Right lobe of liver (tissue), 4 donors: ENCODE measurements at regions not wholly inside any gene's neighbourhood (a gene's known extent, or its start where the extent isn't known, plus 50 kb on each side); places are given as distances from the start of the nearest gene placed in this dataset.

Experiments
- POLR2A ChIP-seq: fragments of 450-650 bp; IDR thresholded peaks from one replicate; pipeline ENCODE4 v1.6.1; 2017; ENCODE audit warnings: antibody characterized with exemption, mild to moderate bottlenecking
- TF ChIP-seq, protein P1 (sequence below), 4 donors: fragments of 200-600 bp in 3 of 4; fragments of 450-650 bp in 1 of 4; IDR thresholded peaks; one replicate each; pipeline versions ENCODE4 v1.5.1 to v1.8.0; 2016 to 2022; ENCODE audit warnings: antibody characterized with exemption in 4 of 4, mild to moderate bottlenecking in 2 of 4
- donor health status: DM: no; HTN: no; CAD: no.
- donor health status: DM: no; HTN: no; CAD: no.
- donor health status: DM: no; HTN: yes; CAD: no.

DNA sequence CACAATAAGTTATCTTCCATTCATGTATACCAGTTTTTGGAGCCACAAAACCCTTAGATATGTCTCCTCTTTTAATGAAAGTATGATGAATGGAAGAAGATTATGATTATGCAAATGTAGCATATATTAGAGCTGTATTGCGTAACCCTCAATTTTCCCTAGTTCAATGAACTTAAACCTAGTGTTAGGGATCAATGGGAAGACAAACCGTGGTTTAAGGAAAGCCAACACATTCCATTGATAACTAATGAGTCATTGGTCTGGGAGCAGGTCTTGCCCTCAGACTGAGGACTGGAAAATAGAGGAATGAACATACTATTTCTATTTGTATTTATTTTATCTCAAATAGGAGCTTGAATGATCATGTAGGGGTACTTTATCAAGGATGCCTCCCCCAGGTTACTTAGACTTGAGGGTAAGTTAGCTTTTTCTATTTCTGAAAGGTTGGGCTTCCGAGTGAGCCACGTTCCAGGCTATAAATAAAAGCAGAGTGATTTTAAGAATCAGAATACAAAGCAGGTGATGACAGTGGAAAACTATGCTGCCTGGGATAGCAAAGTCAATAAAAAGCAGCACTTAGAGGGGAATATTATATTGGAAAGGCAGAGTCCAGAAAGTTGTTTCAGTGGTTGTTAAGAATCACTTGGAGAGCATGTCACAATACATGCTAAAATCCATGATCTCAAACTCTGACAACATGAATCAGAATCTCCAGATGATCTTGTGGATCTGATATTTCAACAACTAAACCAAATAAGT lies 356.0 kb downstream of the ADAM29 start:
- TF ChIP-seq, protein P1, sequence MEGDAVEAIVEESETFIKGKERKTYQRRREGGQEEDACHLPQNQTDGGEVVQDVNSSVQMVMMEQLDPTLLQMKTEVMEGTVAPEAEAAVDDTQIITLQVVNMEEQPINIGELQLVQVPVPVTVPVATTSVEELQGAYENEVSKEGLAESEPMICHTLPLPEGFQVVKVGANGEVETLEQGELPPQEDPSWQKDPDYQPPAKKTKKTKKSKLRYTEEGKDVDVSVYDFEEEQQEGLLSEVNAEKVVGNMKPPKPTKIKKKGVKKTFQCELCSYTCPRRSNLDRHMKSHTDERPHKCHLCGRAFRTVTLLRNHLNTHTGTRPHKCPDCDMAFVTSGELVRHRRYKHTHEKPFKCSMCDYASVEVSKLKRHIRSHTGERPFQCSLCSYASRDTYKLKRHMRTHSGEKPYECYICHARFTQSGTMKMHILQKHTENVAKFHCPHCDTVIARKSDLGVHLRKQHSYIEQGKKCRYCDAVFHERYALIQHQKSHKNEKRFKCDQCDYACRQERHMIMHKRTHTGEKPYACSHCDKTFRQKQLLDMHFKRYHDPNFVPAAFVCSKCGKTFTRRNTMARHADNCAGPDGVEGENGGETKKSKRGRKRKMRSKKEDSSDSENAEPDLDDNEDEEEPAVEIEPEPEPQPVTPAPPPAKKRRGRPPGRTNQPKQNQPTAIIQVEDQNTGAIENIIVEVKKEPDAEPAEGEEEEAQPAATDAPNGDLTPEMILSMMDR (IDR thresholded peaks at IDR 0.05), result no peak
- no peak for TF ChIP-seq POLR2A
